Vagina (tissue), 2 donors: ENCODE measurements at regions not wholly inside any gene's neighbourhood (a gene's known extent, or its start where the extent isn't known, plus 50 kb on each side); places are given as distances from the start of the nearest gene placed in this dataset.
"Not testable (repeated sequence)": the region's sequence is repeated elsewhere in the genome, so short reads cannot be mapped to it uniquely, and the experiment has no call there.

Experiments used
- DNase-seq, 2 donors: peaks; one replicate each; pipeline ENCODE4 v3.0.0-alpha.2; 2017; ENCODE audit errors: extremely low spot score in 2 of 2
- H3K27ac ChIP-seq: fragments of 200-600 bp; sonication (generic); one replicate; pipeline ENCODE4 v1.5.1; 2019
- H3K27me3 ChIP-seq: fragments of 200-600 bp; sonication (generic); one replicate; pipeline ENCODE4 v1.5.1; 2019
- H3K36me3 ChIP-seq, 2 donors: fragments of 200-600 bp; sonication (generic); one replicate each; pipeline ENCODE4 v1.5.1; 2017 to 2019
- H3K4me1 ChIP-seq: fragments of 200-600 bp; sonication (generic); one replicate; pipeline ENCODE4 v1.5.1; 2019
- H3K4me3 ChIP-seq, 2 donors: fragments of 200-600 bp; sonication (generic); 1 replicate in 1 of 2; 2 replicates in 1 of 2; pipeline ENCODE4 v1.5.1; 2016 to 2019
- H3K9me3 ChIP-seq: fragments of 200-600 bp; sonication (generic); one replicate; pipeline ENCODE4 v1.5.1; 2019
- intact Hi-C: fragments of 100-400 bp; cut with DNase I; formaldehyde crosslinking; loops from one replicate; pipeline ENCODE4 v1.15.1; 2023

- H3K4me1 ChIP-seq, H3K36me3 ChIP-seq, H3K4me3 ChIP-seq, H3K9me3 ChIP-seq, H3K27ac ChIP-seq, H3K27me3 ChIP-seq, intact Hi-C loops: not testable (repeated sequence)
- DNase-seq = peak in 1 of 2 donors; percentile 12
These were observed 71.7 kb downstream of the ZNF479 start for GRCh38 chr7:57060506-57060905.

- H3K36me3 ChIP-seq, H3K27me3 ChIP-seq, H3K9me3 ChIP-seq, H3K4me3 ChIP-seq, H3K27ac ChIP-seq, intact Hi-C loops, DNase-seq, H3K4me1 ChIP-seq: not testable (repeated sequence)
These were observed 115.9 kb downstream of the ZNF479 start for GRCh38 chr7:57016341-57016740.

- H3K27ac ChIP-seq, H3K4me1 ChIP-seq, H3K9me3 ChIP-seq, intact Hi-C loops, H3K36me3 ChIP-seq, H3K4me3 ChIP-seq, DNase-seq, H3K27me3 ChIP-seq: not testable (repeated sequence)
These were observed 118.5 kb downstream of the ZNF479 start for GRCh38 chr7:57013707-57014106.

- DNase-seq, H3K9me3 ChIP-seq, H3K4me3 ChIP-seq, H3K27ac ChIP-seq, H3K36me3 ChIP-seq, H3K27me3 ChIP-seq, H3K4me1 ChIP-seq, intact Hi-C loops: not testable (repeated sequence)
These were observed 119.3 kb downstream of the ZNF479 start for GRCh38 chr7:57012907-57013306.

- H3K9me3 ChIP-seq, H3K36me3 ChIP-seq, intact Hi-C loops, H3K27me3 ChIP-seq, DNase-seq, H3K4me1 ChIP-seq, H3K4me3 ChIP-seq, H3K27ac ChIP-seq: not testable (repeated sequence)
These were observed 123.0 kb downstream of the ZNF479 start for GRCh38 chr7:57009230-57009629.

GRCh38 chr7:57005974-57006373 is 126.3 kb downstream of the ZNF479 start:
- H3K9me3 ChIP-seq, H3K4me1 ChIP-seq, H3K27me3 ChIP-seq, H3K27ac ChIP-seq, H3K4me3 ChIP-seq, DNase-seq, intact Hi-C loops, H3K36me3 ChIP-seq: not testable (repeated sequence)

- intact Hi-C loops, DNase-seq, H3K27ac ChIP-seq, H3K36me3 ChIP-seq, H3K4me3 ChIP-seq, H3K27me3 ChIP-seq, H3K9me3 ChIP-seq, H3K4me1 ChIP-seq: not testable (repeated sequence)
These were observed 128.4 kb downstream of the ZNF479 start for GRCh38 chr7:57003821-57004220.

GRCh38 chr7:57001926-57002325 is 130.3 kb downstream of the ZNF479 start:
- H3K27ac ChIP-seq, H3K36me3 ChIP-seq, DNase-seq, intact Hi-C loops, H3K27me3 ChIP-seq, H3K4me1 ChIP-seq, H3K9me3 ChIP-seq, H3K4me3 ChIP-seq: not testable (repeated sequence)

GRCh38 chr7:56993779-56994178 is 138.5 kb downstream of the ZNF479 start:
- H3K4me1 ChIP-seq, H3K9me3 ChIP-seq, H3K4me3 ChIP-seq, DNase-seq, H3K36me3 ChIP-seq, H3K27me3 ChIP-seq, intact Hi-C loops, H3K27ac ChIP-seq: not testable (repeated sequence)

GRCh38 chr7:56957737-56958408 is 174.4 kb downstream of the ZNF479 start:
- H3K9me3 ChIP-seq, H3K4me3 ChIP-seq, DNase-seq, H3K27me3 ChIP-seq, H3K27ac ChIP-seq, H3K36me3 ChIP-seq, intact Hi-C loops, H3K4me1 ChIP-seq: not testable (repeated sequence)

GRCh38 chr7:56957086-56957485 is 175.2 kb downstream of the ZNF479 start:
- H3K27me3 ChIP-seq, H3K4me3 ChIP-seq, H3K9me3 ChIP-seq, H3K36me3 ChIP-seq, DNase-seq, intact Hi-C loops, H3K27ac ChIP-seq, H3K4me1 ChIP-seq: not testable (repeated sequence)

- intact Hi-C loops, H3K36me3 ChIP-seq, H3K9me3 ChIP-seq, H3K27ac ChIP-seq, H3K4me3 ChIP-seq, H3K4me1 ChIP-seq, DNase-seq, H3K27me3 ChIP-seq: not testable (repeated sequence)
These were observed 183.6 kb downstream of the ZNF479 start for GRCh38 chr7:56948390-56949379.

- H3K36me3 ChIP-seq, intact Hi-C loops, H3K27me3 ChIP-seq, H3K4me1 ChIP-seq, H3K4me3 ChIP-seq, DNase-seq, H3K27ac ChIP-seq, H3K9me3 ChIP-seq: not testable (repeated sequence)
These were observed 192.2 kb downstream of the ZNF479 start for GRCh38 chr7:56940050-56940449.

- H3K27me3 ChIP-seq, H3K4me3 ChIP-seq, H3K36me3 ChIP-seq, H3K4me1 ChIP-seq, H3K9me3 ChIP-seq, H3K27ac ChIP-seq, DNase-seq, intact Hi-C loops: not testable (repeated sequence)
These were observed 208.3 kb downstream of the ZNF479 start for GRCh38 chr7:56923892-56924291.
